ENCODE measurements at regions not wholly inside any gene's neighbourhood (a gene's known extent, or its start where the extent isn't known, plus 50 kb on each side); places are given as distances from the start of the nearest gene placed in this dataset.

DNA sequence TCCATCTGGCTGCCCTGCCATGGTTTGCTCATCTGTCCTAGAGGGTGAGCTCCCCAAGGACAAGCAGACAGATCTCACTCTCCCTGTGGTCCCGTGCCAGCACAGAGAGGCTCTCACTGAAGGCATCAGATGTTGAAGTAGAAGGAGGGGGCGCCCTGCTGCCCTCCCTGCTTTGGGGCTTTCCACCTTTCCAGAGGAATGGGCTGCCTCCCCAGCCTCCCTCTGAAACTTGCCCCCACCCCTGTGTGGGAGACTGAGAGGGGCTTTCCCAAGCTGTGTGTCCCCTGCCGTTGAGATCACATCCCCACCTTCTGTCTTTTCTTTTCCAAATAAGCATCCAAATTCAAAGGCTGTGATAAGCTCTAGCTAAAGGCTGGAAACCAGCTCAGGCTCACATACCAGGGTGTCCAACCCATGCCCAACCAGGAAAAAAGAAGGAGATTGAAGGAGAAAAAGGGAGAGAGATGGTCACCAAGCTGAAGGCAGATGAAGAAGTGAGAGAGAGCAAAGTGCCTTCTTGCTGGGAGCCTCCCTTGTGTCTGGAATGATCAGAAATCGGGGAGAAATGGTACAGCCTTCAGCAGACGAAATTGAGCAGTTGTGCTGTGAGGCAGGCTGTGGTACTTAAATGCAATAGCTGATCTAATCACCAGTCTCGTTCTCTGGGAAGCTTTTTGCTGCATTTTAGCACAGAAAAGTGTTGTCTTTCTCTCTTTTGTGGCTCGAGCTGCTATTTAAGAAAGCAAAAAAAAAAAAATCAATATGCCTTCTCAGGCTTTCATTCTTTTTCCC is 145.9 kb upstream of the LHX1 start:
- H3K27ac ChIP-seq (ENCODE audit: low read depth, low read length) = peak overlapping the region; percentile 30; the same call in 1 of the 2 replicates
- H2BK5ac ChIP-seq (ENCODE audit: low read depth, low read length) = no peak overlapping the region
- no peaks in the 10 kb centered on the region for H3K79me2 ChIP-seq (ENCODE audit: control insufficient read depth in 1 of 2, insufficient read depth in 2 of 2, low read length in 2 of 2)
- no peaks in the 10 kb centered on the region for H4K20me1 ChIP-seq (replicated peaks in 1 of 2; ENCODE audit: control insufficient read depth in 1 of 2, insufficient read depth in 2 of 2, low read length in 2 of 2)
- no peak overlapping the region for H2AFZ ChIP-seq (ENCODE audit: low read length)
- no peak overlapping the region for H3K56ac ChIP-seq (replicated peaks; ENCODE audit: insufficient read length, low read depth, low read length)
- H4K8ac ChIP-seq (ENCODE audit: extremely low read depth, insufficient read depth, low read length) = no peak overlapping the region
- no peak overlapping the region for H4K5ac ChIP-seq (ENCODE audit: insufficient read length, low read depth, low read length)
- H3K4me3 ChIP-seq (ENCODE audit: extremely low read depth in 1 of 4, insufficient read depth in 2 of 4, low read depth in 3 of 4, low read length in 4 of 4) = peak overlapping the region in 1 of 4 experiments; percentile 20; a peak in 2 of 8 replicates
- peaks cover 2% of the 10 kb centered on the region; the same call in 1 of the 2 replicates for H3K79me1 ChIP-seq (ENCODE audit: low read depth, low read length)
- H3K18ac ChIP-seq (ENCODE audit: extremely low read depth, low read length) = peak overlapping the region; percentile 15; the same call in 1 of the 2 replicates
- H2BK12ac ChIP-seq (ENCODE audit: low read depth, low read length) = 0 out of 2 replicates have a peak overlapping the region, but pooled peaks have one; percentile 14
- H3K23ac ChIP-seq (ENCODE audit: insufficient read length) = no peak overlapping the region
- no peak for FAIRE-seq
- 0 out of 2 replicates have a peak overlapping the region, but pooled peaks have one; percentile 15 for H2BK20ac ChIP-seq (ENCODE audit: low read length)
- no peaks in the 10 kb centered on the region; a peak in 1 of 7 replicates for H3K27me3 ChIP-seq (replicated peaks in 1 of 4; ENCODE audit: control insufficient read depth in 3 of 4, extremely low read depth in 1 of 4, insufficient read depth in 3 of 4, low read length in 3 of 4)
- peak overlapping the region; percentile 30 for H4K91ac ChIP-seq (replicated peaks; ENCODE audit: insufficient read length, low read length)
- peaks cover 6 to 14% (median 10%) of the 10 kb centered on the region in 4 experiments for H3K4me1 ChIP-seq (replicated peaks in 1 of 4; ENCODE audit: control insufficient read depth in 3 of 4, insufficient read depth in 4 of 4, low read length in 3 of 4)
- TF ChIP-seq POU5F1 (IDR thresholded peaks at IDR 0.05; ENCODE audit: low read depth, low read length) (no peak), EP300 (IDR thresholded peaks at IDR 0.05; ENCODE audit: borderline replicate concordance in 1 of 2, low read depth in 2 of 2, low read length in 2 of 2) (peak in 1 of 2 experiments; percentile 33; a peak in 1 of 3 replicates), TEAD4 (IDR thresholded peaks at IDR 0.05; ENCODE audit: low read depth, low read length) (0 out of 2 replicates have a peak, but pooled peaks have one; percentile 30), HDAC2 (IDR thresholded peaks at IDR 0.05; ENCODE audit: borderline replicate concordance in 1 of 2, low read depth in 2 of 2, low read length in 2 of 2) (0 out of 4 replicates have a peak, but pooled peaks of 1 of the 2 experiments have one; percentile 15), RAD21 (IDR thresholded peaks at IDR 0.05 in 1 of 2, conservative IDR thresholded peaks at IDR 0.05 in 1 of 2; ENCODE audit: low read depth in 2 of 2, low read length in 2 of 2) (no peak), SP4 (IDR thresholded peaks at IDR 0.05; ENCODE audit: low read length) (no peak), RNF2 (IDR thresholded peaks at IDR 0.05; ENCODE audit: borderline replicate concordance, low read depth, low read length, missing control alignments, poor library complexity, severe bottlenecking) (no peak)
- no peaks in the 10 kb centered on the region for H3K9me3 ChIP-seq (ENCODE audit: insufficient read depth in 2 of 2, low read depth in 1 of 2, low read length in 1 of 2)
- H3K4me2 ChIP-seq (ENCODE audit: insufficient read depth in 1 of 2, low read depth in 2 of 2, low read length in 2 of 2) = peak overlapping the region; percentile 38 to 43; a peak in 3 of 4 replicates
- H2BK120ac ChIP-seq (replicated peaks; ENCODE audit: low read depth, low read length) = no peak overlapping the region
- no peaks in the 10 kb centered on the region for H3K23me2 ChIP-seq (ENCODE audit: low read depth, low read length)
- POLR2A ChIA-PET (ENCODE audit: partially characterized antibody) = interaction anchor here (0.7 to 1.3 kb wide), 3 partner anchors 9 to 21 kb away, joined by 3 read pairs; no protein-coding TSS in a partner anchor
- H3K4ac ChIP-seq (replicated peaks; ENCODE audit: insufficient read length, low read depth, low read length) = no peak overlapping the region
- no peak overlapping the region for H2BK15ac ChIP-seq (ENCODE audit: low read length)
- CTCF ChIA-PET (ENCODE audit: partially characterized antibody) = interaction anchor here (0.9 to 4.0 kb wide), 10 partner anchors 8 to 143 kb away, joined by 3 to 17 read pairs (median 4); no protein-coding TSS in a partner anchor
- H3K36me3 ChIP-seq (ENCODE audit: control insufficient read depth in 2 of 4, insufficient read depth in 4 of 4, low read length in 3 of 4) = no peaks in the 10 kb centered on the region
- 0 out of 7 replicates have a peak overlapping the region, but pooled peaks of 1 of the 4 experiments have one; percentile 8 for H3K9ac ChIP-seq (replicated peaks in 1 of 4; ENCODE audit: extremely low read depth in 1 of 4, low read depth in 3 of 4, low read length in 3 of 4)
- no peak overlapping the region for H3K14ac ChIP-seq (ENCODE audit: insufficient read length)
- WGBS, 2 experiments (ENCODE audit: extremely low coverage in 1 of 2, insufficient coverage in 1 of 2, insufficient read length in 1 of 2, insufficient replicate concordance in 2 of 2, low coverage in 1 of 2, low lambda C conversion rate in 2 of 2, missing lambda C conversion rate in 1 of 2) = 55% methylated on average over 7 of the region's 7 CpGs; no CpG with 5 or more reads in 1 of the 2 experiments
- DNase-seq (ENCODE audit: low read depth in 1 of 2, low spot score in 2 of 2) = no peak
- no peak overlapping the region for H2AK5ac ChIP-seq (ENCODE audit: low read depth, low read length)
